CD8-positive, alpha-beta memory T cell (primary cell): ENCODE measurements at regions not wholly inside any gene's neighbourhood (a gene's known extent, or its start where the extent isn't known, plus 50 kb on each side); places are given as distances from the start of the nearest gene placed in this dataset.

Experiments used
- CTCF ChIA-PET: fragments of 350-600 bp; sonication (Branson Sonifier 250); formaldehyde crosslinking; loops from one replicate; lab custom pipeline; 2021; ENCODE audit warnings: antibody characterized with exemption; lab: Charles Lee
- POLR2A ChIA-PET: fragments of 350-600 bp; sonication (Branson Sonifier 250); formaldehyde crosslinking; loops from one replicate; lab custom pipeline; 2021; ENCODE audit warnings: antibody characterized with exemption; lab: Charles Lee
- DNase-seq, 5 donors: peaks; one replicate each; pipeline versions ENCODE4 v3.0.0 to v3.0.0-alpha.2; 2020 to 2022; ENCODE audit warnings: mixed read lengths in 1 of 5
- H3K27ac ChIP-seq: one replicate; pipeline ENCODE4 v1.7.0; 2013; ENCODE audit warnings: low read depth, mild to moderate bottlenecking, low read length, moderate library complexity
- H3K27me3 ChIP-seq: 2 replicates; pipeline ENCODE4 v1.7.0; 2013; ENCODE audit warnings: low read length, mild to moderate bottlenecking; ENCODE audit not compliant: insufficient read depth, poor library complexity, severe bottlenecking
- H3K36me3 ChIP-seq: 2 replicates; pipeline ENCODE4 v1.7.0; 2013; ENCODE audit warnings: mild to moderate bottlenecking, low read length, moderate library complexity; ENCODE audit not compliant: insufficient read depth
- H3K4me1 ChIP-seq: 2 replicates; pipeline ENCODE4 v1.7.0; 2013; ENCODE audit warnings: mild to moderate bottlenecking, low read length, moderate library complexity; ENCODE audit not compliant: insufficient read depth
- H3K4me3 ChIP-seq: 2 replicates; pipeline ENCODE4 v1.7.0; 2013; ENCODE audit warnings: mild to moderate bottlenecking, low read length
- H3K9me3 ChIP-seq: 2 replicates; pipeline ENCODE4 v1.7.0; 2013; ENCODE audit warnings: mild to moderate bottlenecking, low read length
- H3K27ac Mint-ChIP-seq, 8 donors: one replicate each; pipeline ENCODE4 v1.8.0; 2020 to 2021; ENCODE audit warnings: mixed read lengths in 8 of 8, mild to moderate bottlenecking in 6 of 8, inconsistent platforms in 3 of 8, moderate library complexity in 3 of 8
- H3K27me3 Mint-ChIP-seq, 2 donors: one replicate each; pipeline ENCODE4 v1.8.0; 2020 to 2021; ENCODE audit warnings: mixed read lengths in 2 of 2, mild to moderate bottlenecking in 1 of 2, moderate library complexity in 1 of 2
- H3K36me3 Mint-ChIP-seq, 3 donors: one replicate each; pipeline ENCODE4 v1.8.0; 2020 to 2021; ENCODE audit warnings: mixed read lengths in 3 of 3, inconsistent platforms in 1 of 3, mild to moderate bottlenecking in 1 of 3
- H3K4me1 Mint-ChIP-seq, 3 donors: one replicate each; pipeline ENCODE4 v1.8.0; 2020 to 2021; ENCODE audit warnings: mixed read lengths in 3 of 3, inconsistent platforms in 1 of 3, mild to moderate bottlenecking in 1 of 3
- H3K4me3 Mint-ChIP-seq, 7 donors: one replicate each; pipeline ENCODE4 v1.8.0; 2020 to 2021; ENCODE audit warnings: mixed read lengths in 7 of 7, mild to moderate bottlenecking in 6 of 7, moderate library complexity in 4 of 7, inconsistent platforms in 2 of 7
- H3K9me3 Mint-ChIP-seq, 5 donors: one replicate each; pipeline ENCODE4 v1.8.0; 2020 to 2022; ENCODE audit warnings: mixed read lengths in 5 of 5, mild to moderate bottlenecking in 3 of 5, moderate library complexity in 2 of 5, inconsistent platforms in 1 of 5

DNA sequence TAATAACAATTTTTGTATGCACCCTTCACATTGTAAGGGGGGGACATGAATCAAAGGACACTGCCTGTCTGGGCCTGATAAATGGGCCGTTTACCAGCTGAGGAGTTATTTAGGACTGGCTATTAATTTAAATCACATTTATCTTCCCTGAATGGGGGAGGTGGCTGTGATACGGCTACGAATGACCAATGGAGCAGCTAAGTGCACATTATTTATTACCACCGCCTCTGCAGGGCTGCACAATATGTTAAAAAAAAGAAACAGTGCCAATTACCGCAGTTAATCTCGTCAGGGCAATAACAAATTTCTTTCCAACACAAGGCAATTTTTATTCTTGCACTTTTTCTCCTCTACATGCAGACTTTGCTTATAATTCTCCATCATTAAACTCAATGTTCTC, 318.4 kb downstream of the IRX2 start:
- H3K27me3 ChIP-seq = no peaks in the 10 kb centered on the region
- ChIA-PET CTCF (no interaction called here), POLR2A (no interaction called here)
- Mint-ChIP-seq H3K9me3 (peaks cover 3 to 6% (median 4%) of the 10 kb centered on the region in 5 donors), H3K27me3 (peaks cover 0 to 1% of the 10 kb centered on the region in 2 donors), H3K36me3 (peaks cover 0 to 2% (median 0%) of the 10 kb centered on the region in 3 donors), H3K4me3 (no peak overlapping the region), H3K27ac (no peak overlapping the region), H3K4me1 (no peaks in the 10 kb centered on the region)
- H3K27ac ChIP-seq = no peak overlapping the region
- no peaks in the 10 kb centered on the region for H3K9me3 ChIP-seq
- DNase-seq = no peak
- H3K36me3 ChIP-seq = no peaks in the 10 kb centered on the region
- no peak overlapping the region for H3K4me3 ChIP-seq
- no peaks in the 10 kb centered on the region for H3K4me1 ChIP-seq

DNA sequence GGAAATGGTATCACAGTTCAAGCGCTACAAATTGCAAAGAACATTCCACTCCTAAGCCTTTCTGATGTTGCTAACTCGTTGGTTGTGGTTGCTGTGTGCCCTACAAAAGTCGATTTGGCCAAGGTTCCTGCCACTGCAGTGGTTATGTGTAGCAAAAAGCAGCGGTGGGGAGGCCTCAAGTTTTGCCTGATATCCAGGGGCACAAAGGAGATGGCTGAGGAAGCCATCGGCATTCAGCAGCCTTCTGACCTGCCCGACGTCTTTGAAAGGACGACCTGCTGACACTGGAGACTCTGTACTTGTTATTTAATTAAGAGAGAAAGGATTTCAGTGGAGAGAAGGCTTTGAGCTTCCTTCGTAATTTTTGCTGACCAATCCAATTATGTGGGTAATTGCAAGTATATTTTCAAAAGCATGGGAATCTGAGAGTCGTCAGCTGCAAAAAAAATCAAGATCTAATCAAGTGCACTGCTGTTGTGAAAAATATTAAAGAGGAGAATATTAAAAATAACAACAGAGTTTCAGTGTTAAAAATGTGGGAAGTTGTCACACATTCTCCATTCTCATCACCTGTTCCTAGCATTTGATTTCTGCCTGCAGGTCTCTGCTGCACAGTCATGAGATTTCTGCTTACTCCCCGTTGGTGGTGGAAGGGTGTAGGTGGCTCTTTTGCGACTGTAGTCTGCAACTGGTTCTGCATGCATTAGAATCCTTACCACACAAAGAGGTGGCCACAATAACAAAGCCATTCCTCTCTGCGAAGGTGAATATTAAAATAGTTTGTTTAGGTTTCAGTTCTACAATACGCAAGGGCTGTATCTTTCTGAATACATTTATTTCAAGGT, 319.2 kb downstream of the IRX2 start:
- ChIA-PET CTCF (no interaction called here), POLR2A (no interaction called here)
- H3K4me3 Mint-ChIP-seq = no peak overlapping the region
- DNase-seq = no peak
- H3K27me3 Mint-ChIP-seq = peaks cover 0 to 1% of the 10 kb centered on the region in 2 donors
- H3K36me3 Mint-ChIP-seq = peaks cover 0 to 2% (median 0%) of the 10 kb centered on the region in 3 donors
- H3K4me1 Mint-ChIP-seq = no peaks in the 10 kb centered on the region
- Histone ChIP-seq H3K36me3 (no peaks in the 10 kb centered on the region), H3K4me3 (no peak overlapping the region), H3K27ac (no peak overlapping the region), H3K4me1 (no peaks in the 10 kb centered on the region), H3K27me3 (no peaks in the 10 kb centered on the region), H3K9me3 (no peaks in the 10 kb centered on the region)
- H3K27ac Mint-ChIP-seq = no peak overlapping the region
- peaks cover 3 to 6% (median 4%) of the 10 kb centered on the region in 5 donors for H3K9me3 Mint-ChIP-seq

DNA sequence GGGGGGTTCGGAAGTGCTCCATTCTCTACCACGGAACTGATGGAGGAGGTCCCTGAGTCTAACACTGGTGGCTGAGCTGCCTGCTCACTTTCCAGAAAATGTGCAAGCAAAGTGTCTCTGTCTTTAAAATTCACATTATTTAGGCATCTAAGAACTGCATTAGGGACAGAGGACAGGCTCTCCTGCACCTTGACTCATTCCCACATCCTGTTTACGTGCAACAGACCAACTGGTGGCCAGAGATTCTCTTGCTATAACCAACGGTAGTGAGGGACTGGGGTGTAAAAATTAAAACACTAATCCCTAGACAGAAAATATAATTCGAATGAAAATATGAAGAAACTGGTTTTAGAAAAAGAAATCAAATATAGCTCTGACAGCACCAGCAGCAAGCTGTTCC, 320.9 kb downstream of the IRX2 start:
- ChIA-PET POLR2A (no interaction called here), CTCF (no interaction called here)
- Histone ChIP-seq H3K9me3 (no peaks in the 10 kb centered on the region), H3K36me3 (no peaks in the 10 kb centered on the region), H3K4me1 (no peaks in the 10 kb centered on the region), H3K27ac (no peak overlapping the region), H3K4me3 (no peak overlapping the region), H3K27me3 (no peaks in the 10 kb centered on the region)
- Mint-ChIP-seq H3K9me3 (peaks cover 3 to 8% (median 4%) of the 10 kb centered on the region in 5 donors), H3K36me3 (peaks cover 0 to 2% (median 0%) of the 10 kb centered on the region in 3 donors), H3K4me1 (no peaks in the 10 kb centered on the region), H3K27ac (no peak overlapping the region), H3K4me3 (no peak overlapping the region), H3K27me3 (no peaks in the 10 kb centered on the region)
- no peak for DNase-seq

DNA sequence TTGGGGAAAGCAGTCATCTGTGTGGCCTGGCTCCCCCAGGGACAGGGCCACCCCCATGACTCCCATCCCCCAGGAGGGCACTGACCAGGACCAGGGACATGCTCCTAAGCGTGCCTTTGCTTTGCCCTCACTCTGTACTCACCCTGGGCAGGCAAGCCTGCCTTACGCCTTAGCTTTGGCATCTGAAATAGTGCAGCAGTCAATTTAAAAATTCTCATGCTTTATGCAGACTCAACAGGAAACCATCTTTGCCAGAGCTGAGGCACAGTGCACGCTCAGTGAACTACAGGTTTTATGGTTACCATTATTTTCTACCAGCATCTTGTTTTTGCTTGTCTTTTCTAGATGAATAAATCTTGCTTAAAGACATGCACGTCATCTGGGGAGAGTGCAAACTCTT, 323.5 kb downstream of the IRX2 start:
- H3K4me1 ChIP-seq = no peaks in the 10 kb centered on the region
- Mint-ChIP-seq H3K9me3 (peaks cover 5 to 16% (median 7%) of the 10 kb centered on the region in 5 donors), H3K36me3 (peaks cover 0 to 2% (median 0%) of the 10 kb centered on the region in 3 donors), H3K27ac (peak overlapping the region in 1 of 8 donors; percentile 10), H3K27me3 (no peaks in the 10 kb centered on the region), H3K4me1 (no peaks in the 10 kb centered on the region), H3K4me3 (no peak overlapping the region)
- ChIA-PET POLR2A (no interaction called here), CTCF (no interaction called here)
- no peak overlapping the region for H3K27ac ChIP-seq
- H3K9me3 ChIP-seq = no peaks in the 10 kb centered on the region
- no peaks in the 10 kb centered on the region for H3K36me3 ChIP-seq
- no peak for DNase-seq
- H3K4me3 ChIP-seq = no peak overlapping the region
- no peaks in the 10 kb centered on the region for H3K27me3 ChIP-seq

DNA sequence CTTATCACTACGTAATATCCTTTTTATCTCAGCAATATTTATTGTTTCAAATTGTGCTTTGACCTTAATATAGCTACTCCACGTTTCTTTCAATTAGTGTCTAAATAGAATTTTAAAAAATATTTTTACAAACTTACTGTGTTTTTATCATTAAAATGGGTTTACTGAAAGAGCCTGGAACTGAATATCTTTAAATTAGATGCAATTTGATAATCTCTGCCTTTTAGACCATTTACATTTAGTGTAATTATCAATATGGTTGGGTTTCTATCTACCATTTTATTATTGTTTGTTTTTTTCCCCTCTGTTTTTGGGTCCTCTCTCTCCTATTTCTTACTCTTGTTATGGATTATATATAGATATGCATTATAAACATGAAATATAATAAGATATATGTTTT, 327.8 kb downstream of the IRX2 start:
- H3K27me3 ChIP-seq = no peaks in the 10 kb centered on the region
- H3K9me3 Mint-ChIP-seq = peaks cover 2 to 13% (median 11%) of the 10 kb centered on the region in 5 donors
- no peaks in the 10 kb centered on the region for H3K36me3 ChIP-seq
- no peak overlapping the region for H3K4me3 Mint-ChIP-seq
- no peaks in the 10 kb centered on the region for H3K4me1 ChIP-seq
- no peak for DNase-seq
- CTCF ChIA-PET = no interaction called here
- H3K4me3 ChIP-seq = no peak overlapping the region
- H3K27me3 Mint-ChIP-seq = peaks cover 0 to 1% of the 10 kb centered on the region in 2 donors
- H3K36me3 Mint-ChIP-seq = no peaks in the 10 kb centered on the region
- no peak overlapping the region for H3K27ac Mint-ChIP-seq
- POLR2A ChIA-PET = no interaction called here
- no peaks in the 10 kb centered on the region for H3K9me3 ChIP-seq
- no peaks in the 10 kb centered on the region for H3K4me1 Mint-ChIP-seq
- no peak overlapping the region for H3K27ac ChIP-seq

DNA sequence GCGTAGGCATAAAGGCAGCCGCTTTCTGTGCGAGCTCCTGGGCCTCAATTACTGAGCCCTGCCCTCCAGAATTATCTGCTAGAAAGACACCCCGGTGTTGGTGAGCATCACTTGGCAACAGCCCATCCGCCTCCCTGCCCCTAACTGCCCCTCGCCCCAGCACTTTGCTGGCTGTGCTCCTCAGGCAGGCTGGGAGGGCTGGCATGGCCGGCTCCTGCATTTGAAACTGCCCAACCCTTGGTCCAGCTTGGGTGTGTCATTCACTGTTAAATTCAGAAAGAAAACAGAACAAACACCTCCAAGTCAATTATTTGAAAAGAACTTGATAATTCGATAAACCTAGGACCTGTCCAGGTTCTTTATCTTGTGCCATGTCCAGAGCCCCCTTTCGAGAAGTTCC, 334.2 kb downstream of the IRX2 start:
- H3K27ac ChIP-seq = no peak overlapping the region
- ChIA-PET CTCF (no interaction called here), POLR2A (no interaction called here)
- DNase-seq = no peak
- H3K36me3 ChIP-seq = no peaks in the 10 kb centered on the region
- no peaks in the 10 kb centered on the region for H3K4me1 ChIP-seq
- H3K9me3 ChIP-seq = no peaks in the 10 kb centered on the region
- Mint-ChIP-seq H3K36me3 (no peaks in the 10 kb centered on the region), H3K9me3 (peaks cover 2 to 11% (median 4%) of the 10 kb centered on the region in 5 donors), H3K27ac (no peak overlapping the region), H3K4me1 (no peaks in the 10 kb centered on the region), H3K27me3 (peaks cover 0 to 1% of the 10 kb centered on the region in 2 donors), H3K4me3 (no peak overlapping the region)
- no peaks in the 10 kb centered on the region for H3K27me3 ChIP-seq
- H3K4me3 ChIP-seq = no peak overlapping the region

DNA sequence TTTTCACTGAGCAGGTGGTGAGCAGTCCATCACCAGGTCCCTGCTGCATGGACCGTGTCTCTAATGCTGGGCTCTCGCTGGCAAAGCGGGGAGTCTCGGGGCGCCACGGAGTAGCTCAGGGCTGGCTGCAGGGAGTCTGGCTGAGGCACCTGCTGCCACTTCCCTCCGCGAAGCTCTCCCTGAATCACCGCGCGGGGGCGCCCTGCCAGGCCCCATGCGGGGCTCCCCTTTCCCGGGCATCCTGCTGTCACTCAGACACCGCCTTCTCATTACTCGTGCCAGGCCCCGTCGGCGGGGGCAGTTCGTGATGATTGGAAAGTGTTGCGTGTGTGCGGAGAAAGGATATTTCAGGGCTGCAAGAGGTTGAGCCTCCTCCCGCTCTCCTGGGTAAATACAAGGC, 335.8 kb downstream of the IRX2 start:
- H3K27ac Mint-ChIP-seq = no peak overlapping the region
- ChIA-PET POLR2A (no interaction called here), CTCF (no interaction called here)
- peaks cover 2 to 8% (median 4%) of the 10 kb centered on the region in 5 donors for H3K9me3 Mint-ChIP-seq
- no peaks in the 10 kb centered on the region for H3K4me1 Mint-ChIP-seq
- Histone ChIP-seq H3K9me3 (no peaks in the 10 kb centered on the region), H3K4me1 (no peaks in the 10 kb centered on the region), H3K36me3 (no peaks in the 10 kb centered on the region), H3K27ac (no peak overlapping the region), H3K27me3 (no peaks in the 10 kb centered on the region), H3K4me3 (no peak overlapping the region)
- H3K36me3 Mint-ChIP-seq = no peaks in the 10 kb centered on the region
- no peak for DNase-seq
- H3K27me3 Mint-ChIP-seq = peaks cover 0 to 1% of the 10 kb centered on the region in 2 donors
- H3K4me3 Mint-ChIP-seq = no peak overlapping the region

DNA sequence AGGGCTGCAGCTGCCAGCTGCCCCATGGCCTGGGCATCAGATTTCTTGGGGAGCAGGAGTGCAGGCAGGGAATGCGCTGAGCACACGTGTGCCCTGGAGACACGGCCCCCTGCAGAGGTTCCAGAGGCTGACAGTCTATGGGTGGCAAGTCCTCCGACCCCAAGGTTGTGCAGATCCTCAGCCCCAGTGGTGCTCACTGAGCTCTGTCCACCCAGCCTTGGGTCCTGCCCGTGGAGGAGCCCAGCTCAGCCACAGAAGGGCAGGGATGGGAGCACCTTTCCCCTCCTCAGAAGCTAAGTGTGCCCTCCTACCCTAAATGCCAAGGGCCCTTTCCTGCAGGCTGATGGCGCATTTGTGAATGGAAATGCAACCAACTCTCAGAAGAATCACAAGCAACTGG, 341.0 kb downstream of the IRX2 start:
- ChIA-PET POLR2A (no interaction called here), CTCF (no interaction called here)
- no peak overlapping the region for H3K4me3 ChIP-seq
- H3K4me3 Mint-ChIP-seq = no peak overlapping the region
- no peak overlapping the region for H3K27ac Mint-ChIP-seq
- no peaks in the 10 kb centered on the region for H3K9me3 Mint-ChIP-seq
- no peaks in the 10 kb centered on the region for H3K27me3 ChIP-seq
- no peaks in the 10 kb centered on the region for H3K36me3 Mint-ChIP-seq
- H3K4me1 ChIP-seq = no peaks in the 10 kb centered on the region
- H3K4me1 Mint-ChIP-seq = no peaks in the 10 kb centered on the region
- H3K27me3 Mint-ChIP-seq = no peaks in the 10 kb centered on the region
- no peak overlapping the region for H3K27ac ChIP-seq
- H3K9me3 ChIP-seq = no peaks in the 10 kb centered on the region
- no peaks in the 10 kb centered on the region for H3K36me3 ChIP-seq
- no peak for DNase-seq
